Stimulated activated naive CD8-positive, alpha-beta T cell treated with anti-CD3 and anti-CD28 coated beads, Interleukin-15, Interleukin-2, amounts not matched to agents 100 U/mL and 50 U/mL, for 24 hours (primary cell): ENCODE measurements at regions not wholly inside any gene's neighbourhood (a gene's known extent, or its start where the extent isn't known, plus 50 kb on each side); places are given as distances from the start of the nearest gene placed in this dataset.

Source experiments
- ATAC-seq: fragments of 150-1000 bp; cut with Tn5 transposase; one replicate; pipeline ENCODE4 v1.10.0; 2021
- DNase-seq: peaks from one replicate; pipeline ENCODE4 v3.0.0; 2021

- ATAC-seq (no peak), DNase-seq (no peak)
Measured at GRCh38 chr18:42623935-42624334, 491.6 kb downstream of the RIT2 start.

- no peak for ATAC-seq
- no peak for DNase-seq
Measured at GRCh38 chr18:42632801-42633200, 482.7 kb downstream of the RIT2 start.

GRCh38 chr18:42635378-42636048, 480.0 kb downstream of the RIT2 start:
- no peak for DNase-seq
- no peak for ATAC-seq

GRCh38 chr18:42636309-42636708, 479.2 kb downstream of the RIT2 start:
- ATAC-seq (no peak), DNase-seq (no peak)

- ATAC-seq (no peak), DNase-seq (no peak)
Measured at GRCh38 chr18:42640160-42640559, 475.3 kb downstream of the RIT2 start.

- ATAC-seq (no peak), DNase-seq (no peak)
Measured at GRCh38 chr18:42641996-42642395, 473.5 kb downstream of the RIT2 start.

GRCh38 chr18:42644729-42645131, 470.8 kb downstream of the RIT2 start:
- DNase-seq (no peak), ATAC-seq (no peak)

- no peak for ATAC-seq
- DNase-seq, result no peak
Measured at GRCh38 chr18:42649331-42650035, 466.0 kb downstream of the RIT2 start.

GRCh38 chr18:42654556-42654955, 460.9 kb downstream of the RIT2 start:
- DNase-seq, result no peak
- no peak for ATAC-seq

- DNase-seq (no peak), ATAC-seq (no peak)
Measured at GRCh38 chr18:42657551-42657950, 457.9 kb downstream of the RIT2 start.

GRCh38 chr18:42658171-42658570, 457.3 kb downstream of the RIT2 start:
- DNase-seq, result no peak
- no peak for ATAC-seq

- ATAC-seq (no peak), DNase-seq (no peak)
Measured at GRCh38 chr18:42659187-42659586, 456.3 kb downstream of the RIT2 start.

GRCh38 chr18:42670860-42671259, 444.6 kb downstream of the RIT2 start:
- ATAC-seq (no peak), DNase-seq (no peak)

GRCh38 chr18:42675810-42676209, 439.7 kb downstream of the RIT2 start:
- DNase-seq (no peak), ATAC-seq (no peak)

- DNase-seq (no peak), ATAC-seq (no peak)
Measured at GRCh38 chr18:42683094-42683493, 432.4 kb downstream of the RIT2 start.

- ATAC-seq (no peak), DNase-seq (no peak)
Measured at GRCh38 chr18:42689310-42689709, 426.2 kb downstream of the RIT2 start.
